BJ (cell line): ENCODE measurements at regions not wholly inside any gene's neighbourhood (a gene's known extent, or its start where the extent isn't known, plus 50 kb on each side); places are given as distances from the start of the nearest gene placed in this dataset.
"Not testable (repeated sequence)": the region's sequence is repeated elsewhere in the genome, so short reads cannot be mapped to it uniquely, and the experiment has no call there.

ENCODE experiments used
- CTCF ChIA-PET: fragments of 350-600 bp; formaldehyde crosslinking; extraction: SDS; loops from one replicate; lab custom pipeline; 2021; ENCODE audit warnings: antibody characterized with exemption, inconsistent platforms; lab: Yijun Ruan, JAX
- POLR2A ChIA-PET: fragments of 300-600 bp; sonication (Branson Sonifier 250); formaldehyde crosslinking; extraction: SDS; loops from one replicate; lab custom pipeline; 2021; ENCODE audit warnings: antibody characterized with exemption; lab: Charles Lee
- DNase-seq: peaks from one replicate; pipeline ENCODE4 v3.0.0-alpha.2; 2011; ENCODE audit warnings: low read depth
- H3K27me3 ChIP-seq: 2 replicates; pipeline ENCODE4 v1.6.0; 2011; ENCODE audit warnings: low read length; ENCODE audit not compliant: control insufficient read depth, insufficient read depth
- H3K36me3 ChIP-seq: 2 replicates; pipeline ENCODE4 v1.5.1; 2011; ENCODE audit warnings: low read length; ENCODE audit not compliant: control insufficient read depth, insufficient read depth
- H3K4me3 ChIP-seq: 2 replicates; pipeline ENCODE4 v1.5.1; 2011; ENCODE audit warnings: low read depth, mild to moderate bottlenecking, control low read depth, low read length
- TF ChIP-seq, protein P1 (sequence below): IDR thresholded peaks from 2 replicates; pipeline ENCODE4 v1.5.1; 2011; ENCODE audit warnings: low read depth, mild to moderate bottlenecking, control low read depth, inconsistent platforms, low read length, moderate library complexity; ENCODE audit not compliant: insufficient read depth

DNA sequence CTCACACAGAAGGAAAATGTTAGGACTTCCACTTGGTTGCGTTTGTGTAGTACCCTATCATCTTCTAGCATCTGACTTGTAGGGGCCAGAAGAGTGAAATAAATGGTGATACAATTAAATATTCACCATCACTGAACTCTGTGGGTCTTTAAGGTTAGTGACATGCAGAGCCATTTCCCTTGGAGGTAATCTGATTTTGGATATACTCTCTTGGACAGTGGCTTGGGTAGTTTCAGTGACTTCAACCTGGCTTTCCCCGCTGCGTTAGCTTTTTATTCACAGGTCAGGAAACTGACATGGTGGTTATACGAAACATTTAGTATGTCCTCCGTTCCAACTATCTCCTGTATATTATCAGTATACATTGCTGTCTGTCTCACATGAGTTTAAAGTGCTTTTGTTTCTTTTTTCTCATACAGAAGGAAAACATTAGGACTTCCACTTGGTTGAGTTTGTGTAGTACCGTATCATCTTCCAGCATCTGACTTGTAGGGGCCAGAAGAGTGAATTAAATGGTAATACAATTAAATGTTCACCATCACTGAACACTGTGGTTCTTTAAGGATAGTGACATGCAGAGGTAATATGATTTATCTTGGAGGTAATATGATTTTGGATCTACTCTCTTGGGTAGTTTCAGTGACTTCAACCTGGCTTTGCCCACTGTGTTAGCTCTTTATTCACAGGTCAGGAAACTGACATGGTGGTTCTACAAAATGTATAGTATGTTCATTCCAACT, 883.6 kb downstream of the TAF11L14 start:
- Histone ChIP-seq H3K27me3 (no peaks in the 10 kb centered on the region), H3K4me3 (no peak overlapping the region), H3K36me3 (no peaks in the 10 kb centered on the region)
- ChIA-PET CTCF (no interaction called here), POLR2A (no interaction called here)
- DNase-seq: no peak
- TF ChIP-seq, protein P1, sequence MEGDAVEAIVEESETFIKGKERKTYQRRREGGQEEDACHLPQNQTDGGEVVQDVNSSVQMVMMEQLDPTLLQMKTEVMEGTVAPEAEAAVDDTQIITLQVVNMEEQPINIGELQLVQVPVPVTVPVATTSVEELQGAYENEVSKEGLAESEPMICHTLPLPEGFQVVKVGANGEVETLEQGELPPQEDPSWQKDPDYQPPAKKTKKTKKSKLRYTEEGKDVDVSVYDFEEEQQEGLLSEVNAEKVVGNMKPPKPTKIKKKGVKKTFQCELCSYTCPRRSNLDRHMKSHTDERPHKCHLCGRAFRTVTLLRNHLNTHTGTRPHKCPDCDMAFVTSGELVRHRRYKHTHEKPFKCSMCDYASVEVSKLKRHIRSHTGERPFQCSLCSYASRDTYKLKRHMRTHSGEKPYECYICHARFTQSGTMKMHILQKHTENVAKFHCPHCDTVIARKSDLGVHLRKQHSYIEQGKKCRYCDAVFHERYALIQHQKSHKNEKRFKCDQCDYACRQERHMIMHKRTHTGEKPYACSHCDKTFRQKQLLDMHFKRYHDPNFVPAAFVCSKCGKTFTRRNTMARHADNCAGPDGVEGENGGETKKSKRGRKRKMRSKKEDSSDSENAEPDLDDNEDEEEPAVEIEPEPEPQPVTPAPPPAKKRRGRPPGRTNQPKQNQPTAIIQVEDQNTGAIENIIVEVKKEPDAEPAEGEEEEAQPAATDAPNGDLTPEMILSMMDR: no peak

DNA sequence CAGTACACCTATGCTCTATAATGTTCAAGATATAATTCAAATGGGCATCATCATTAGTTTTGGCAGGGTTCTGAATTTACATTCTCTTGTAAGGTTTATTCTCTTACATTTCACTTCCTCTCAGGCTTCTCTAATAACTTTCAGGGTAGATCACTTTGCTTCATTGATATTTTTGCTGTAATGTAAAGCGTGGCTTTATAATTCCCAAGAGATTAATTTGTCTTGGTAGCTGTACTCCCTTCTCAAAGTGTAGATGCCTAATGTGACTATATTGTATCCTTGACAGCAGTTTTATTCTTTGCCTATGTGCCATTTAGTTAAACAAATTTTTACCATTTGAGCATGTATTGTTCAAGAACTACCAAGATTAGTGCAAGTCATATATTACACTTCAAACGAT, 889.1 kb downstream of the TAF11L14 start:
- TF ChIP-seq, protein P1: no peak
- H3K27me3 ChIP-seq: no peaks in the 10 kb centered on the region
- ChIA-PET CTCF (no interaction called here), POLR2A (no interaction called here)
- H3K36me3 ChIP-seq: no peaks in the 10 kb centered on the region
- DNase-seq: no peak
- no peak overlapping the region for H3K4me3 ChIP-seq

DNA sequence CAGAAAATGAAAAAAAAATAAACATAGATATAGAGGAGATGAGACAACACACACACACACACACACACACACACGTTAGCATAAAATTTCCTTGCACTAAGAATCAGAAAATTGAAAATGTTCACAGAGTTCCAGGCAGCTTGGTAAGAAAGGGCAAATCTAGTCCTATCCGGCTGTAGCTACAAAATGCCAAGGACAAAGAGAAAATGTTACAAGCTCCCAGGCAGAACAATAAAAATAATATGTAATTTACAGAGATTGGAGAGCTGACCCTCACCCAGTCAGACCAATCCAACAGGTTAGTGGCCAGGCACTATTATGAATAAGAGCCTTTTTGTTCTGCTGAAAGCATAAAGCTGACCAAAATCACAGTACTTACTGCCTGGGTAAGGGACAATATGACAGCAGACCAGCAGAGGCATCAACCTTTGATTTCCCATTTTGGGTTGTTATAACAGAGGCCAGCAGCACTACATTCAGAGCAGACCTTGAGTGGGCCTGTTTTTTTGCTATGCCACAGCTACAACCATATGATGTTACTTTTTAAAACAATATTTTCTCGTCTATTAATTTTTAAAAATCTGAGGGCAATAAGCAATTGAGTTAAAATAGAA, 892.6 kb downstream of the TAF11L14 start:
- DNase-seq: no peak
- POLR2A ChIA-PET: no interaction called here
- no peaks in the 10 kb centered on the region for H3K36me3 ChIP-seq
- no peak overlapping the region for H3K4me3 ChIP-seq
- TF ChIP-seq, protein P1: no peak
- CTCF ChIA-PET: no interaction called here
- H3K27me3 ChIP-seq: no peaks in the 10 kb centered on the region

DNA sequence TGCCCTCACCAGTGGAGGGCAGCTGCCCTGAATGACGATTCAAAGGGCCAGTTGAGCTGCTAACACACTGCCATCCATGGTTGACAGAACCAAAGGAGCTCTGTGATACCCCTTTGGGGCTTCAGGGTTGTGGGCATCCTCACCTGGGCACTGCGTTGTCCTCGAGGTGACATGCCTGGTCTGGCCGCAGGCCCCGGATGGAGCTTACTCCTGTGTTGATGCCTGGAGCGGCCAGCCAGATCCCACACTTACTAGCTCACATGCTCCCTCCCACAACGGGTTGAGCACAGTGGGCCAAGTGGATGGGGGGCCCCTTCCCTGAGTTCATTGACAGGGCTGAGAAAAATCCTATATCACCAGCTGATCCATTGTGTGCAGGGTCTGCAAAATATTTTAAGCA, 898.9 kb downstream of the TAF11L14 start:
- ChIA-PET POLR2A (no interaction called here), CTCF (no interaction called here)
- Histone ChIP-seq H3K27me3 (no peaks in the 10 kb centered on the region), H3K4me3 (no peak overlapping the region), H3K36me3 (no peaks in the 10 kb centered on the region)
- TF ChIP-seq, protein P1: no peak
- no peak for DNase-seq

DNA sequence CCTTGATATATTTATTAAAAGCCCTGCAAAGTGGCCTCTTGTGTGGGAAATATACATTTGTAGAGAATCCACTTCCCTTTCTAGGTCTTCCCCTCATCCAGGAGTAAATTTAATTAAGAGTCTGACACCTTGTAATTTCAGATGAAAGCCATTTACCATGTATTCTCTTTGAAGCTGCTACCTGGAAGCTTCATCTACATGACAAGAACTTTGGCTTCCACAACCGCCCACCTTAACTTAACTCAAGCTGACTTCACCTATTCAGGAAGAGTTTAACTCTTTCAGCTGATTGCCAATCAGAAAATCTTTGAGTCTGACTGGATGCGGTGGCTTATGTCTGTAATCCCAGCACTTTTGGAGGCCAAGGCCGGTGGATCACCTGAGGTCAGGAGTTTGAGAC, 899.9 kb downstream of the TAF11L14 start:
- H3K36me3 ChIP-seq: no peaks in the 10 kb centered on the region
- TF ChIP-seq, protein P1: no peak
- H3K27me3 ChIP-seq: no peaks in the 10 kb centered on the region
- no peak for DNase-seq
- H3K4me3 ChIP-seq: no peak overlapping the region
- POLR2A ChIA-PET: no interaction called here
- CTCF ChIA-PET: interaction anchor here (0.7 kb wide), 1 partner anchor 14 kb away, joined by 3 read pairs; no protein-coding TSS in a partner anchor

DNA sequence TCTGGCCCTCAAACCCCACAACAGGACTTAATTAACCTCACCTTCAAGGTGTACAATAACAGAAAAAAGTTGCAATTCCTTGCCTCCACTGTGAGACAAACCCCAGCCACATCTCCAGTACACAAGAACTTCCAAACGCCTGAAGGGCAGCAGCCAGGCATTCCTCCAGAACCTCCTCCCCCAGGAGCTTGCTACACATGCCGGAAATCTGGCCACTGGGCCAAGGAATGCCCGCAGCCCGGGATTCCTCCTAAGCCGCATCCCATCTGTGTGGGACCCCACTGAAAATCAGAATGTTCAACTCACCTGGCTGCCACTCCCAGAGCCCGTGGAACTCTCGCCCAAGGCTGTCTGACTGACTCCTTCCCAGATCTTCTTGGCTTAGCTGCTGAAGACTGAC, 901.5 kb downstream of the TAF11L14 start:
- H3K4me3 ChIP-seq, CTCF ChIA-PET, H3K27me3 ChIP-seq, DNase-seq, POLR2A ChIA-PET, H3K36me3 ChIP-seq: not testable (repeated sequence)
